ENCODE measurements at regions not wholly inside any gene's neighbourhood (a gene's known extent, or its start where the extent isn't known, plus 50 kb on each side); places are given as distances from the start of the nearest gene placed in this dataset.

DNA sequence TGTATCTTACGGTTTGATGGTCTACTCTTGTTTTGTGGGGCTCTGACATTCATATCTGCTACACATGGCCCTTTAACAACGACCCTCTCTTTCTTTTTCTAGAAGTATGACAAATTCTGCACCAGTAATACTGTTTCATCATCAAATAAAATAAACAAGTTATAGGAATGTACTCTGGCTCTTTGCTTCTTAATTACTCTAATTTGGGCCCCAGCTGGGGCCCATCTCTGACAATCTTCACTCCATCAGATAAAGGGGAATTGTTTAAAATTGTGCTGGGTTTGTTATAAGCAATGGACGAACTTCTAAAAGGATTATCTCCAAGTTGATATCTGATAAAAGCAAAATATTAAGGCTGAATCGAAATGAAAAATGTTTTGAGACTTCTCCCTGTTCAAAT lies 343.6 kb upstream of the JAG1 start:
- TF ChIP-seq POLR2A (IDR thresholded peaks at IDR 0.05; ENCODE audit: control extremely low read depth in 1 of 2, low read depth in 2 of 2, low read length in 2 of 2) (no peak), CBX8 (IDR thresholded peaks at IDR 0.05; ENCODE audit: borderline replicate concordance, low read depth, low read length) (no peak)

All from H1 (cell line).